ENCODE measurements at regions not wholly inside any gene's neighbourhood (a gene's known extent, or its start where the extent isn't known, plus 50 kb on each side); places are given as distances from the start of the nearest gene placed in this dataset.
A peak's percentile ranks its signal among the peaks of the same experiment; 100 is the strongest.

DNA sequence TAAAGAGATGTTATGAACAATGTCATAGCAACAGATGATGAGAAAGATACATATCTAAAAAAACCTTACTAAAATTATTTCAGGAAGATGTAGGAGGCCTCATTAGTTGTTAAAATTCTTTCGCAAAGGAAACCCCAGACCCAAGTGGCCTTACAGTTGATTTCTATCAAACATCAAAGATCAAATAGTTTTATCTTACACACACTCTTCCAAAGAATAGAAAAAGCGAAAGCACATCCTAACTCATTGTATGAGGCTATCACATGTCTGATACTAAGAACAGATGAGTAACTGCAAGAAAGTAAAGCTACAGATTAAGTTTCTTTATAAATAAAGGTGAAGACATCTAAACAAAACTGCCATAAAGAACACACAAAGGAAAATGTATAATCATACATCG, 82.9 kb upstream of the GDF10 start:
- H4K5ac ChIP-seq (ENCODE audit: low read length): no peak overlapping the region
- H3K4ac ChIP-seq (ENCODE audit: low read depth, low read length): no peak overlapping the region
- H3K18ac ChIP-seq (ENCODE audit: low read length): no peak overlapping the region
- H3K27me3 ChIP-seq (ENCODE audit: insufficient read depth, low read length, poor library complexity): no peaks in the 10 kb centered on the region
- no peak overlapping the region for H2BK15ac ChIP-seq (replicated peaks; ENCODE audit: low read depth)
- H3K79me1 ChIP-seq (ENCODE audit: low read length): no peaks in the 10 kb centered on the region
- no peaks in the 10 kb centered on the region for H3K36me3 ChIP-seq (ENCODE audit: control insufficient read depth, insufficient read depth, low read length)
- no peak overlapping the region for H2BK120ac ChIP-seq (ENCODE audit: low read depth, low read length)
- no peak overlapping the region for H2BK5ac ChIP-seq (ENCODE audit: low read length)
- no peak overlapping the region for H2AK5ac ChIP-seq (ENCODE audit: low read length)
- WGBS (ENCODE audit: extremely low coverage, insufficient coverage, low lambda C conversion rate): no CpG with 5 or more reads among the region's 3 CpGs
- no peak overlapping the region for H3K56ac ChIP-seq (ENCODE audit: low read length)
- DNase-seq: no peak
- no peak overlapping the region for H3K23ac ChIP-seq (ENCODE audit: low read length)
- no peaks in the 10 kb centered on the region for H3K4me1 ChIP-seq (ENCODE audit: control insufficient read depth, low read depth, low read length)
- no peak overlapping the region for H3K4me3 ChIP-seq (ENCODE audit: low read length)
- H3K9ac ChIP-seq (ENCODE audit: low read length): no peak overlapping the region
- no peak overlapping the region for H3K27ac ChIP-seq (ENCODE audit: low read depth, low read length)
- no peak overlapping the region for H3K4me2 ChIP-seq (ENCODE audit: low read length)
- H3K79me2 ChIP-seq (ENCODE audit: control insufficient read depth, insufficient read depth, low read length): no peaks in the 10 kb centered on the region
- no peak overlapping the region for H4K8ac ChIP-seq (ENCODE audit: low read depth, low read length)

GRCh38 chr10:47218803-47219202, 81.2 kb upstream of the GDF10 start:
- Histone ChIP-seq H2BK15ac (replicated peaks; ENCODE audit: low read depth) (no peak overlapping the region), H4K5ac (ENCODE audit: low read length) (no peak overlapping the region), H2BK120ac (ENCODE audit: low read depth, low read length) (no peak overlapping the region), H3K36me3 (ENCODE audit: control insufficient read depth, insufficient read depth, low read length) (no peaks in the 10 kb centered on the region), H4K8ac (ENCODE audit: low read depth, low read length) (no peak overlapping the region), H3K79me1 (ENCODE audit: low read length) (no peaks in the 10 kb centered on the region), H2AK5ac (ENCODE audit: low read length) (no peak overlapping the region), H3K27ac (ENCODE audit: low read depth, low read length) (no peak overlapping the region), H2BK5ac (ENCODE audit: low read length) (no peak overlapping the region), H3K4me1 (ENCODE audit: control insufficient read depth, low read depth, low read length) (no peaks in the 10 kb centered on the region), H3K18ac (ENCODE audit: low read length) (no peak overlapping the region), H3K23ac (ENCODE audit: low read length) (no peak overlapping the region), H3K9ac (ENCODE audit: low read length) (no peak overlapping the region), H3K79me2 (ENCODE audit: control insufficient read depth, insufficient read depth, low read length) (no peaks in the 10 kb centered on the region), H3K4ac (ENCODE audit: low read depth, low read length) (no peak overlapping the region), H3K4me3 (ENCODE audit: low read length) (no peak overlapping the region), H3K27me3 (ENCODE audit: insufficient read depth, low read length, poor library complexity) (no peaks in the 10 kb centered on the region), H3K56ac (ENCODE audit: low read length) (no peak overlapping the region), H3K4me2 (ENCODE audit: low read length) (no peak overlapping the region)
- DNase-seq: no peak
- WGBS (ENCODE audit: extremely low coverage, insufficient coverage, low lambda C conversion rate): no CpG with 5 or more reads among the region's 5 CpGs

- H3K9ac ChIP-seq (ENCODE audit: low read length): no peak overlapping the region
- no peak overlapping the region for H3K56ac ChIP-seq (ENCODE audit: low read length)
- no peaks in the 10 kb centered on the region for H3K27me3 ChIP-seq (ENCODE audit: insufficient read depth, low read length, poor library complexity)
- H3K79me2 ChIP-seq (ENCODE audit: control insufficient read depth, insufficient read depth, low read length): no peaks in the 10 kb centered on the region
- no peak overlapping the region for H3K18ac ChIP-seq (ENCODE audit: low read length)
- H2BK15ac ChIP-seq (replicated peaks; ENCODE audit: low read depth): no peak overlapping the region
- H2BK120ac ChIP-seq (ENCODE audit: low read depth, low read length): no peak overlapping the region
- H3K4me1 ChIP-seq (ENCODE audit: control insufficient read depth, low read depth, low read length): no peaks in the 10 kb centered on the region
- no peak overlapping the region for H3K23ac ChIP-seq (ENCODE audit: low read length)
- H4K8ac ChIP-seq (ENCODE audit: low read depth, low read length): no peak overlapping the region
- H3K4me3 ChIP-seq (ENCODE audit: low read length): no peak overlapping the region
- H3K4me2 ChIP-seq (ENCODE audit: low read length): no peak overlapping the region
- H3K36me3 ChIP-seq (ENCODE audit: control insufficient read depth, insufficient read depth, low read length): no peaks in the 10 kb centered on the region
- H4K5ac ChIP-seq (ENCODE audit: low read length): no peak overlapping the region
- no peak overlapping the region for H2BK5ac ChIP-seq (ENCODE audit: low read length)
- H3K79me1 ChIP-seq (ENCODE audit: low read length): no peaks in the 10 kb centered on the region
- no peak overlapping the region for H3K4ac ChIP-seq (ENCODE audit: low read depth, low read length)
- no peak overlapping the region for H3K27ac ChIP-seq (ENCODE audit: low read depth, low read length)
- no peak for DNase-seq
- H2AK5ac ChIP-seq (ENCODE audit: low read length): no peak overlapping the region
- no CpG with 5 or more reads among the region's 4 CpGs for WGBS (ENCODE audit: extremely low coverage, insufficient coverage, low lambda C conversion rate)
Measured at GRCh38 chr10:47222461-47222860, 77.5 kb upstream of the GDF10 start.

GRCh38 chr10:47223236-47223635, 76.8 kb upstream of the GDF10 start:
- no peaks in the 10 kb centered on the region for H3K4me1 ChIP-seq (ENCODE audit: control insufficient read depth, low read depth, low read length)
- H3K79me2 ChIP-seq (ENCODE audit: control insufficient read depth, insufficient read depth, low read length): no peaks in the 10 kb centered on the region
- no peak overlapping the region for H3K56ac ChIP-seq (ENCODE audit: low read length)
- H2BK15ac ChIP-seq (replicated peaks; ENCODE audit: low read depth): no peak overlapping the region
- H3K4me2 ChIP-seq (ENCODE audit: low read length): no peak overlapping the region
- H3K23ac ChIP-seq (ENCODE audit: low read length): no peak overlapping the region
- no peak overlapping the region for H3K27ac ChIP-seq (ENCODE audit: low read depth, low read length)
- no peak overlapping the region for H4K5ac ChIP-seq (ENCODE audit: low read length)
- H2BK5ac ChIP-seq (ENCODE audit: low read length): no peak overlapping the region
- no peaks in the 10 kb centered on the region for H3K27me3 ChIP-seq (ENCODE audit: insufficient read depth, low read length, poor library complexity)
- H4K8ac ChIP-seq (ENCODE audit: low read depth, low read length): no peak overlapping the region
- DNase-seq: peak; percentile 78
- H3K4me3 ChIP-seq (ENCODE audit: low read length): no peak overlapping the region
- H3K18ac ChIP-seq (ENCODE audit: low read length): no peak overlapping the region
- H3K9ac ChIP-seq (ENCODE audit: low read length): no peak overlapping the region
- H3K36me3 ChIP-seq (ENCODE audit: control insufficient read depth, insufficient read depth, low read length): no peaks in the 10 kb centered on the region
- H2BK120ac ChIP-seq (ENCODE audit: low read depth, low read length): no peak overlapping the region
- no peak overlapping the region for H3K4ac ChIP-seq (ENCODE audit: low read depth, low read length)
- no peak overlapping the region for H2AK5ac ChIP-seq (ENCODE audit: low read length)
- no peaks in the 10 kb centered on the region for H3K79me1 ChIP-seq (ENCODE audit: low read length)
- no CpG with 5 or more reads among the region's 1 CpG for WGBS (ENCODE audit: extremely low coverage, insufficient coverage, low lambda C conversion rate)

- H3K56ac ChIP-seq (ENCODE audit: low read length): no peak overlapping the region
- H3K79me2 ChIP-seq (ENCODE audit: control insufficient read depth, insufficient read depth, low read length): no peaks in the 10 kb centered on the region
- no CpG with 5 or more reads among the region's 2 CpGs for WGBS (ENCODE audit: extremely low coverage, insufficient coverage, low lambda C conversion rate)
Measured at GRCh38 chr10:47224546-47225218, 75.3 kb upstream of the GDF10 start.

More at GRCh38 chr10:47224546-47225218, 75.3 kb upstream of the GDF10 start:
- H2BK120ac ChIP-seq (ENCODE audit: low read depth, low read length): no peak overlapping the region
- no peaks in the 10 kb centered on the region for H3K4me1 ChIP-seq (ENCODE audit: control insufficient read depth, low read depth, low read length)
- no peak overlapping the region for H3K4me2 ChIP-seq (ENCODE audit: low read length)
- H2AK5ac ChIP-seq (ENCODE audit: low read length): no peak overlapping the region
- H4K5ac ChIP-seq (ENCODE audit: low read length): no peak overlapping the region
- no peaks in the 10 kb centered on the region for H3K79me1 ChIP-seq (ENCODE audit: low read length)
- H3K36me3 ChIP-seq (ENCODE audit: control insufficient read depth, insufficient read depth, low read length): no peaks in the 10 kb centered on the region
- H2BK5ac ChIP-seq (ENCODE audit: low read length): no peak overlapping the region
- H3K27me3 ChIP-seq (ENCODE audit: insufficient read depth, low read length, poor library complexity): no peaks in the 10 kb centered on the region
- H3K9ac ChIP-seq (ENCODE audit: low read length): no peak overlapping the region
- H2BK15ac ChIP-seq (replicated peaks; ENCODE audit: low read depth): no peak overlapping the region
- no peak overlapping the region for H3K4ac ChIP-seq (ENCODE audit: low read depth, low read length)
- no peak overlapping the region for H3K27ac ChIP-seq (ENCODE audit: low read depth, low read length)
- no peak overlapping the region for H3K18ac ChIP-seq (ENCODE audit: low read length)
- H3K23ac ChIP-seq (ENCODE audit: low read length): no peak overlapping the region
- H4K8ac ChIP-seq (ENCODE audit: low read depth, low read length): no peak overlapping the region
- no peak overlapping the region for H3K4me3 ChIP-seq (ENCODE audit: low read length)
- DNase-seq: no peak
